Stimulated activated effector memory CD8-positive, alpha-beta T cell treated with anti-CD3 and anti-CD28 coated beads, Interleukin-12 subunit alpha, Interleukin-12 subunit beta, amount 100 ng/mL, for 72 hours (primary cell): ENCODE measurements at regions not wholly inside any gene's neighbourhood (a gene's known extent, or its start where the extent isn't known, plus 50 kb on each side); places are given as distances from the start of the nearest gene placed in this dataset.

Experiments used
- ATAC-seq: fragments of 150-1000 bp; cut with Tn5 transposase; 2 replicates; pipeline ENCODE4 v1.10.0; 2021
- DNase-seq, 2 donors: peaks; one replicate each; pipeline ENCODE4 v3.0.0; 2021 to 2022; ENCODE audit warnings: low spot score in 2 of 2
- H3K27ac Mint-ChIP-seq: one replicate; pipeline ENCODE4 v1.8.0; 2022; ENCODE audit warnings: mild to moderate bottlenecking, mixed read lengths
- H3K36me3 Mint-ChIP-seq: one replicate; pipeline ENCODE4 v1.8.0; 2022; ENCODE audit warnings: mild to moderate bottlenecking, mixed read lengths
- H3K4me1 Mint-ChIP-seq: one replicate; pipeline ENCODE4 v1.8.0; 2022; ENCODE audit warnings: mixed read lengths
- H3K4me3 Mint-ChIP-seq: one replicate; pipeline ENCODE4 v1.8.0; 2022; ENCODE audit warnings: mild to moderate bottlenecking, mixed read lengths
- H3K9me3 Mint-ChIP-seq: one replicate; pipeline ENCODE4 v1.8.0; 2022; ENCODE audit warnings: mixed read lengths

GRCh38 chr6:47141171-47141570 is 99.0 kb upstream of the ADGRF1 start:
- no peak overlapping the region for H3K4me3 Mint-ChIP-seq
- ATAC-seq: no peak
- no peaks in the 10 kb centered on the region for H3K9me3 Mint-ChIP-seq
- H3K4me1 Mint-ChIP-seq: no peaks in the 10 kb centered on the region
- H3K36me3 Mint-ChIP-seq: no peaks in the 10 kb centered on the region
- H3K27ac Mint-ChIP-seq: no peak overlapping the region
- no peak for DNase-seq

GRCh38 chr6:47138046-47138445 is 95.9 kb upstream of the ADGRF1 start:
- ATAC-seq: no peak
- Mint-ChIP-seq H3K36me3 (no peaks in the 10 kb centered on the region), H3K9me3 (no peaks in the 10 kb centered on the region), H3K27ac (no peak overlapping the region), H3K4me1 (no peaks in the 10 kb centered on the region), H3K4me3 (no peak overlapping the region)
- DNase-seq: no peak

- no peak for ATAC-seq
- Mint-ChIP-seq H3K4me1 (no peaks in the 10 kb centered on the region), H3K4me3 (no peak overlapping the region), H3K9me3 (no peaks in the 10 kb centered on the region), H3K36me3 (no peaks in the 10 kb centered on the region), H3K27ac (no peak overlapping the region)
- no peak for DNase-seq
Observed at GRCh38 chr6:47137073-47137472, 94.9 kb upstream of the ADGRF1 start.

DNA sequence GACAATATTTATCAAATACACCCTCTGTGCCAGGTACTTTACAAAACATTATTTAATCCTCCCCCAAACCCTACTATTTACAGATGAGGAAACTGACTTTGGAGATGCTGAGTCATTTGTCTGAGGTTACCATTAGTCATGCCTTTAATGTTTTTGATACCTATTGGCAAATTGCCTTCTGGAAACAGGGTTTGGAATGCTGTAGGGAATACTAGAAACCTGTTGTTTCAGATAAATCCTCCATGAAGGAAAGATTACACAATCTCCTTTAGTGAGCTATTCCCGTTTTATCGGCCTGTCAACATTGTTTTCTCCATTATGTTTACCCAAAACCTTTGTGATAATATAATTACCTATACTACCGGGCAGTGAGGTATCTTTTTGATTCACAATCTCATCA is 93.6 kb upstream of the ADGRF1 start:
- DNase-seq (no peak), ATAC-seq (no peak)
- Mint-ChIP-seq H3K27ac (no peak overlapping the region), H3K4me3 (no peak overlapping the region), H3K9me3 (no peaks in the 10 kb centered on the region), H3K4me1 (no peaks in the 10 kb centered on the region), H3K36me3 (no peaks in the 10 kb centered on the region)

DNA sequence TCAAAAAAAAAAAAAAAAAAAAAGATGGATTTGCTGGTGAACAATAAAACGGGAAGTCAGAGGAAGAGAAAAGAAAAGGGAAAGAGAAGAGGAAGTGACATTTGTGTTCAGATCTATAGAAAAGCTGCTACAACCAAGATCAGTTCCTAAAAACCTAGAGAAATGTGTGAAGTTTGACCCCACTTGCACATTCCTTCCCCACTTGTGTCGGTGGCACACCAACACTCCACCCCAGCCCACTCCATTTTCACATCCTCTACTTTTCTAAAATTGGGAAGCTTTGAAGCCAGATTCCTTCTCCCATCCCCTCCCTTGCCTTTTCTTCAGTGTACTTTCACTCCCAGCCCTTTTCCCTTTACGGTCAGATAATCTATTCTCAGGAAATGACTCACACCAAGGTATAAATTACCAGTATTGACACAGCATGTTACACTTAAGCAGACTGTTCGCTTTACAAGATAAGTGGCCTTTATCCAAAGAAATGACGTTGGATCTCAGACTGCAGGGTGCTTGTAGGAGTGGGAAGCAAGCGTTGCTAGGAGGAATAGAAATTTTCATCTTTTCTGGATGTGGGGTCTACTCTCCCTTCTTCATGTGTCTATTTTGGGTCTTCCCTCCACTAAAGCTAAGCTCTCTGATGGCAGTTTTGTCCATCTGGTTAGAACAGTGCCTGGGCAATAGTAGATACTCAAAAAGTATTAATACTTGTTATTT is 92.5 kb upstream of the ADGRF1 start:
- H3K4me3 Mint-ChIP-seq: no peak overlapping the region
- H3K27ac Mint-ChIP-seq: no peak overlapping the region
- DNase-seq (no peak), ATAC-seq (no peak)
- no peaks in the 10 kb centered on the region for H3K9me3 Mint-ChIP-seq
- H3K4me1 Mint-ChIP-seq: no peaks in the 10 kb centered on the region
- no peaks in the 10 kb centered on the region for H3K36me3 Mint-ChIP-seq

DNA sequence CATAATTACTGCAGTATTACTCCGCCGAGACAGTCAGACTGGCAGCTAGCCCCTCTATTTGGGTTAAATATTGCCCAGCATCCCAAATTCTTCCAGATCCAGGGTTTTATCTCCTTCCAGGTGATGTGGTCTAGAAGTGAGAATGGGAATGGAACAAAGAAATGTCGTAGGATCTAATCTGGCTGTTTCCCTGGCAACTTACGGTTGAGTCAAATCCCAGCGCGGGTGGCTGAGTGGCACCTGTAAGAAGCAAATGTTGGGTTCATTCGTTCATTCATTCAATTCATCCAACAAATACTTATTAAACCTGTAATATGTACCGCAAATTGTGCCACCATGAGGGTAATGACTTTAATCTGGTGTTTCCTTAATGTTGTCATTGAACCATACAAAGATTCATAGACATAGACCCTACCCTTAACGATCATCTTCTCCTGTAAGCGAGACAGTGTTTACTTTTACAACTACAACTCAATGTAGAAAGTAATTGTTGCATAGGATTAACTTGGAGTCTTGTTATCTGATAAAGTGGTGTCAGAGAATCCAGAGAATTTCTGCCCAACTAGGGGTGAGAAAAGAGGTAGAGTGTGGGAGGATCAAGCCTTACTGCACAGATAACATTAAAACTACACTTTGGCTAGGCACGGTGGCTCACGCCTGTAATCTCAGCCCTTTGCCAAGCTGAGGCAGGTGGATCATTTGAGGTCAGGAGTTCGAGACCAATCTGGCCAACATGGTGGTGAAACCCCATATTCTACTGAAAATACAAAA is 91.3 kb upstream of the ADGRF1 start:
- no peaks in the 10 kb centered on the region for H3K9me3 Mint-ChIP-seq
- H3K36me3 Mint-ChIP-seq: no peaks in the 10 kb centered on the region
- DNase-seq (no peak), ATAC-seq (no peak)
- no peak overlapping the region for H3K27ac Mint-ChIP-seq
- H3K4me1 Mint-ChIP-seq: no peaks in the 10 kb centered on the region
- no peak overlapping the region for H3K4me3 Mint-ChIP-seq

- Mint-ChIP-seq H3K4me1 (no peaks in the 10 kb centered on the region), H3K9me3 (no peaks in the 10 kb centered on the region), H3K27ac (no peak overlapping the region), H3K36me3 (no peaks in the 10 kb centered on the region), H3K4me3 (no peak overlapping the region)
- no peak for ATAC-seq
- no peak for DNase-seq
Observed at GRCh38 chr6:47132724-47133123, 90.6 kb upstream of the ADGRF1 start.

DNA sequence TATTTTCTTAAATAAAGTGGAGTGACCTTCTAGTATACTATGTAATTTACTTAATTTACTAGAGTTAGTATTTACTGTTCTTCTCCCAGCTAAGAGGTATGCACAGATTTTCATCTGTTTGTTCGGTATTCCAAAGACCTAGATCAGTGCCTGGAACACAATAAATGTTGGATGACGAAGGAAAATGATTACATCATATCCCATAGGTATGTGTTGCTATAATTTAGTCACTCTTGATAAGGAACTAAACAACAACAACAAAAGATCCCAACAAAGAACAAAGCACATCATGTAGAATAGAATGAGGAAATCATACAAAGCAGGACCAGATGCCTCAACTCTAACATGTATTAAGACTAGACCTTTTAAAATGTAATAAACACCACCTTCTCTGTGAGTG is 89.6 kb upstream of the ADGRF1 start:
- H3K4me1 Mint-ChIP-seq: no peaks in the 10 kb centered on the region

GRCh38 chr6:47130086-47130485 is 88.0 kb upstream of the ADGRF1 start:
- Mint-ChIP-seq H3K4me3 (no peak overlapping the region), H3K27ac (no peak overlapping the region), H3K36me3 (no peaks in the 10 kb centered on the region), H3K4me1 (no peaks in the 10 kb centered on the region), H3K9me3 (no peaks in the 10 kb centered on the region)
- no peak for ATAC-seq
- no peak for DNase-seq

More for the DNA sequence above, 89.6 kb upstream of the ADGRF1 start:
- H3K9me3 Mint-ChIP-seq: no peaks in the 10 kb centered on the region
- no peaks in the 10 kb centered on the region for H3K36me3 Mint-ChIP-seq
- DNase-seq (no peak), ATAC-seq (no peak)
- H3K4me3 Mint-ChIP-seq: no peak overlapping the region
- H3K27ac Mint-ChIP-seq: no peak overlapping the region

DNA sequence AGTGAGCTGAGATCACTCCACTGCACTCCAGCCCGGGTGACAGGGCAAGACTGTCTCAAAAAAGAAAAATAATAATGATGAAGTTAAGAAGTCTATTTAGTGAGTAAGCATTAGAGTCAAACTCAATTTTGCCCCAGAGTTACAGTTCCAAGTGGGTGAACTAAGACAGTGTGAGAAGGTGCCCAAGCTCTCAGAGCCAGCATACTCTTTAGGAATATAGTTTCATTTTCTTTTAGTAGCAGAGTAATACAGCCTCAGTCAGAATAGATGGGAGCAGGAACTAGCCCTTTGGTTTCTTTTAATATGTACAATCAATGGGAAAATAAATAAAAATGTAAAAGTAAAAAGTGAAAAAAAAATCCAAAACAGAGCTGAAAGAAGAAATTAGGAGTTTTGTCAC is 87.0 kb upstream of the ADGRF1 start:
- H3K4me1 Mint-ChIP-seq: no peaks in the 10 kb centered on the region
- ATAC-seq (no peak), DNase-seq (no peak)
- H3K9me3 Mint-ChIP-seq: no peaks in the 10 kb centered on the region
- no peak overlapping the region for H3K27ac Mint-ChIP-seq
- H3K4me3 Mint-ChIP-seq: no peak overlapping the region
- no peaks in the 10 kb centered on the region for H3K36me3 Mint-ChIP-seq

- no peaks in the 10 kb centered on the region for H3K4me1 Mint-ChIP-seq
- no peak for ATAC-seq
- H3K36me3 Mint-ChIP-seq: no peaks in the 10 kb centered on the region
- no peak overlapping the region for H3K4me3 Mint-ChIP-seq
- H3K9me3 Mint-ChIP-seq: no peaks in the 10 kb centered on the region
- no peak for DNase-seq
- no peak overlapping the region for H3K27ac Mint-ChIP-seq
Observed at GRCh38 chr6:47126647-47127391, 84.7 kb upstream of the ADGRF1 start.

- no peak for DNase-seq
- peaks cover 2% of the 10 kb centered on the region for H3K9me3 Mint-ChIP-seq
- no peak for ATAC-seq
- no peak overlapping the region for H3K27ac Mint-ChIP-seq
- no peaks in the 10 kb centered on the region for H3K4me1 Mint-ChIP-seq
- no peak overlapping the region for H3K4me3 Mint-ChIP-seq
- no peaks in the 10 kb centered on the region for H3K36me3 Mint-ChIP-seq
Observed at GRCh38 chr6:47118611-47119010, 76.5 kb upstream of the ADGRF1 start.

DNA sequence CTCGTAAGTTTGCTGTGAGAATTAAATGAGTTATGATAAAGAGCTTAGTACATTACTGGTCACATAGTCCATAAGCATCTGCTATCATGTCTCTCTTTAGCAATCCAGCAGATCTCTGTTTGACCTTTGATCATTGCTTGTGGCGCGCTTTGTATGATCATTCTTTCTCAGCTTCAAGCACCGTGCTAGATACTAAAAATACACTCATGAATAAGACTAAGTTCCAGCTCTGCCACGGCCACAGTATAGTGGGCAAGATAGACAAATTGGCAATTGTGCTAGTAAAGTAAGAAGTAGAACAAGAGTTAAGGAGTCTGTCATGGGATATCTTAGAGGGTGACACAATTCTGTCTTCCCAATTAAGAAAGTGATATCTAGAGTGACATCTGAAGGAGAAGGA is 75.2 kb upstream of the ADGRF1 start:
- no peak for ATAC-seq
- no peaks in the 10 kb centered on the region for H3K36me3 Mint-ChIP-seq

DNA sequence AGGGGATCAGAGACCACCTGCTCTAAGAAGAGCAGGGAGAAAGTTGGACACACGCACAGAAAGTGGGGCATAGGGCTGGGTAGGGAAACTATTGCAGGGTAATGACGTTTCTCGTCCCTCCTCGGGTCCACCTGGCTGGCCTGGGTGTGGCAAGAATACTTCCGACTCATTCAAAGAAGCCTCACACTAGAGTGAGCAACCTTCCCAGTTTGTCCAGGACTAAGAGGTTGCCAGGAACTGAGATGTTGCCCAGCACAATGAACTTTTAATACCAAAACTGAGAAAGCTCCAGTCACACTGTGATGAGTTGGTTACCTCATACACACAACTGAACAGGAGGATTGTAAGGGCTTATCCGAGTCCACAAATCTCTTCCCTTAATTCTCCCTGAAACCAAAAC is 74.5 kb upstream of the ADGRF1 start:
- DNase-seq: no peak
- peaks cover 2% of the 10 kb centered on the region for H3K9me3 Mint-ChIP-seq
- ATAC-seq: no peak
- no peak overlapping the region for H3K4me3 Mint-ChIP-seq
- no peak overlapping the region for H3K27ac Mint-ChIP-seq
- no peaks in the 10 kb centered on the region for H3K4me1 Mint-ChIP-seq
- no peaks in the 10 kb centered on the region for H3K36me3 Mint-ChIP-seq

More for the DNA sequence above, 75.2 kb upstream of the ADGRF1 start:
- DNase-seq: no peak
- H3K9me3 Mint-ChIP-seq: peaks cover 2% of the 10 kb centered on the region
- H3K4me1 Mint-ChIP-seq: no peaks in the 10 kb centered on the region
- no peak overlapping the region for H3K27ac Mint-ChIP-seq
- H3K4me3 Mint-ChIP-seq: no peak overlapping the region

GRCh38 chr6:47116086-47116485 is 74.0 kb upstream of the ADGRF1 start:
- Mint-ChIP-seq H3K36me3 (no peaks in the 10 kb centered on the region), H3K4me1 (no peaks in the 10 kb centered on the region), H3K27ac (no peak overlapping the region)

DNA sequence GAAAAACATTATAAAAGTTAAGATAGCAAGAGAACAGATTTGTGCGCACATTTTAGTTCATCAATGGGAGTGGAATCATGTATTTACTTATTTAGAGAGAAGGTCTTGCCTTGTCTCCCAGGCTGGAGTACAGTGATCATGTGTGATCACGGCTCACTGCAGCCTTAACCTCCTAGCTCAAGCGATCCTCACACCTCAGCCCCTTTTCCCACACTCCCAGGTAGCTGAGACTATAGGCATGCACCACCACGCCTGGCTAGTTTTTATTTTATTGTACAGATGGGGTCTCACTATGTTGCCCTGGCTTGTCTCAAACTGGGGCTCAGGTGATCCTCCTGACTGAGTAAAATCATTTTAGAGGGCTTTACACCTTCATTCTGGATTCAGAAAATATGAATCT is 72.3 kb upstream of the ADGRF1 start:
- Mint-ChIP-seq H3K4me3 (no peak overlapping the region), H3K27ac (no peak overlapping the region), H3K9me3 (peaks cover 2% of the 10 kb centered on the region), H3K36me3 (no peaks in the 10 kb centered on the region), H3K4me1 (no peaks in the 10 kb centered on the region)
- ATAC-seq: no peak
- DNase-seq: no peak

More at GRCh38 chr6:47116086-47116485, 74.0 kb upstream of the ADGRF1 start:
- no peak for ATAC-seq
- no peak for DNase-seq
- Mint-ChIP-seq H3K9me3 (peaks cover 2% of the 10 kb centered on the region), H3K4me3 (no peak overlapping the region)
